WTC11 (cell line): ENCODE measurements at regions not wholly inside any gene's neighbourhood (a gene's known extent, or its start where the extent isn't known, plus 50 kb on each side); places are given as distances from the start of the nearest gene placed in this dataset.

Experiments
- ATAC-seq: fragments of 200-7000 bp; cut with Tn5 transposase; 2 replicates; pipeline ENCODE4 v1.10.0; 2021; ENCODE audit warnings: mild to moderate bottlenecking, moderate library complexity
- CTCF ChIA-PET: fragments of 300-600 bp; sonication (Branson Sonifier 250); formaldehyde crosslinking; loops from one replicate; lab custom pipeline; 2021; ENCODE audit warnings: antibody characterized with exemption; lab: Charles Lee
- POLR2A ChIA-PET: fragments of 350-600 bp; sonication (Branson Sonifier 250); formaldehyde crosslinking; loops from one replicate; lab custom pipeline; 2021; ENCODE audit warnings: antibody characterized with exemption; lab: Charles Lee
- DNase-seq: peaks from one replicate; pipeline ENCODE4 v3.0.0; 2021; ENCODE audit warnings: low spot score
- H3K27ac Mint-ChIP-seq: 2 replicates; pipeline ENCODE4 v1.8.0; 2021; ENCODE audit warnings: mixed read lengths
- H3K27me3 Mint-ChIP-seq: 2 replicates; pipeline ENCODE4 v1.8.0; 2021; ENCODE audit warnings: low read depth, mild to moderate bottlenecking, moderate library complexity, mixed read lengths
- H3K36me3 Mint-ChIP-seq: 2 replicates; pipeline ENCODE4 v1.8.0; 2021; ENCODE audit warnings: mixed read lengths
- H3K4me1 Mint-ChIP-seq: 2 replicates; pipeline ENCODE4 v1.8.0; 2022; ENCODE audit warnings: mixed read lengths
- H3K4me3 Mint-ChIP-seq: 2 replicates; pipeline ENCODE4 v1.8.0; 2021; ENCODE audit warnings: mild to moderate bottlenecking, moderate library complexity, mixed read lengths
- H3K9me3 Mint-ChIP-seq: 2 replicates; pipeline ENCODE4 v1.8.0; 2021; ENCODE audit warnings: mixed read lengths
- SP1 ChIP-seq: sonication (generic); formaldehyde crosslinking; conservative IDR thresholded peaks from 2 replicates; pipeline ENCODE4 v1.8.1; 2022; ENCODE audit warnings: missing genetic modification reagents
- TF ChIP-seq, protein P1 (sequence below): sonication (generic); formaldehyde crosslinking; IDR thresholded peaks from 2 replicates; pipeline ENCODE4 v1.8.0; 2022; ENCODE audit warnings: missing genetic modification reagents
- TF ChIP-seq, protein P2 (sequence below): fragments of 250-450 bp; sonication (Bioruptor Pico); IDR thresholded peaks from 2 replicates; pipeline ENCODE4 v1.8.0; 2021; ENCODE audit warnings: mild to moderate bottlenecking
- TF ChIP-seq, protein P3 (sequence below): sonication (generic); formaldehyde crosslinking; IDR thresholded peaks from 2 replicates; pipeline ENCODE4 v1.8.1; 2022; ENCODE audit warnings: low read depth, missing genetic modification reagents, borderline replicate concordance
- TF ChIP-seq, protein P4 (sequence below): sonication (generic); formaldehyde crosslinking; IDR thresholded peaks from 2 replicates; pipeline ENCODE4 v1.8.1; 2023; ENCODE audit warnings: mild to moderate bottlenecking, missing genetic modification reagents, borderline replicate concordance
- TF ChIP-seq, protein P5 (sequence below): sonication (generic); formaldehyde crosslinking; IDR thresholded peaks from 2 replicates; pipeline ENCODE4 v1.8.0; 2023; ENCODE audit warnings: missing genetic modification reagents

DNA sequence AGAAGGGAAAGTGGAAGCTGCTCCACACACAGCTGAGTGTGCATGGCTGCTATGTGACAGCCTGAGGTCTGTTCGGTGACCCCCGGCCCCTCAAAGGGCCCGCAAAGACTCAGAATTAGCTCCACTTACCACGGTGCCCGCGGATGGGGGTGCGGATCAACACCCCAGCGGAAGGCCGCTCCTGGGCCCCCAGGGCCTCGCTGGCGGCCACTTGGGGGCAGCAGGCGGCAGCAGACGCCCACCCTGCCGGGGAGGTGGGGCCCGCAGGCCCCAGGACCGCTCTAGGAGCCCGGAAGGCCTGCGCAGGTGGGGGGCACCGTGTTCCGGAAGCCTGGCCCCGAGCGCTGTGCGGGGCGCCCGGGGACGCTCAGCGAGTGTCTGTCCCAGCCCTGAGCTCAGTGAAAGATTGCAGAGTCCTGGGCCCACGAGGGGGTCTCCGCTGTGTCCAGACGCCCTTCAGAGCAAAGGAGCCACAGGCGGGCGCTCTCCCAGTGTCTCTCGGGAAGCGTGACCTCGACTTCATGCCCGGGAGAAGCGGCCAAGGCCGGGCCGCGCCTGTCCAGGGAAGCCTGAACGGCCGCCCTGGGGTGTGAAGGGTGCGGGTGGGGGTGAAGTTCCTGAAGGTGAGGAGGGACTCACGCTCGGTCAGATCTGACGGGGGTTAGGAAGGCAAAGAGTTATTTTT is 118.7 kb downstream of the VAPA start (continued):
- TF ChIP-seq, protein P1, sequence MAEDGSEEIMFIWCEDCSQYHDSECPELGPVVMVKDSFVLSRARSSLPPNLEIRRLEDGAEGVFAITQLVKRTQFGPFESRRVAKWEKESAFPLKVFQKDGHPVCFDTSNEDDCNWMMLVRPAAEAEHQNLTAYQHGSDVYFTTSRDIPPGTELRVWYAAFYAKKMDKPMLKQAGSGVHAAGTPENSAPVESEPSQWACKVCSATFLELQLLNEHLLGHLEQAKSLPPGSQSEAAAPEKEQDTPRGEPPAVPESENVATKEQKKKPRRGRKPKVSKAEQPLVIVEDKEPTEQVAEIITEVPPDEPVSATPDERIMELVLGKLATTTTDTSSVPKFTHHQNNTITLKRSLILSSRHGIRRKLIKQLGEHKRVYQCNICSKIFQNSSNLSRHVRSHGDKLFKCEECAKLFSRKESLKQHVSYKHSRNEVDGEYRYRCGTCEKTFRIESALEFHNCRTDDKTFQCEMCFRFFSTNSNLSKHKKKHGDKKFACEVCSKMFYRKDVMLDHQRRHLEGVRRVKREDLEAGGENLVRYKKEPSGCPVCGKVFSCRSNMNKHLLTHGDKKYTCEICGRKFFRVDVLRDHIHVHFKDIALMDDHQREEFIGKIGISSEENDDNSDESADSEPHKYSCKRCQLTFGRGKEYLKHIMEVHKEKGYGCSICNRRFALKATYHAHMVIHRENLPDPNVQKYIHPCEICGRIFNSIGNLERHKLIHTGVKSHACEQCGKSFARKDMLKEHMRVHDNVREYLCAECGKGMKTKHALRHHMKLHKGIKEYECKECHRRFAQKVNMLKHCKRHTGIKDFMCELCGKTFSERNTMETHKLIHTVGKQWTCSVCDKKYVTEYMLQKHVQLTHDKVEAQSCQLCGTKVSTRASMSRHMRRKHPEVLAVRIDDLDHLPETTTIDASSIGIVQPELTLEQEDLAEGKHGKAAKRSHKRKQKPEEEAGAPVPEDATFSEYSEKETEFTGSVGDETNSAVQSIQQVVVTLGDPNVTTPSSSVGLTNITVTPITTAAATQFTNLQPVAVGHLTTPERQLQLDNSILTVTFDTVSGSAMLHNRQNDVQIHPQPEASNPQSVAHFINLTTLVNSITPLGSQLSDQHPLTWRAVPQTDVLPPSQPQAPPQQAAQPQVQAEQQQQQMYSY (CRISPR knock-in tag): no peak

DNA sequence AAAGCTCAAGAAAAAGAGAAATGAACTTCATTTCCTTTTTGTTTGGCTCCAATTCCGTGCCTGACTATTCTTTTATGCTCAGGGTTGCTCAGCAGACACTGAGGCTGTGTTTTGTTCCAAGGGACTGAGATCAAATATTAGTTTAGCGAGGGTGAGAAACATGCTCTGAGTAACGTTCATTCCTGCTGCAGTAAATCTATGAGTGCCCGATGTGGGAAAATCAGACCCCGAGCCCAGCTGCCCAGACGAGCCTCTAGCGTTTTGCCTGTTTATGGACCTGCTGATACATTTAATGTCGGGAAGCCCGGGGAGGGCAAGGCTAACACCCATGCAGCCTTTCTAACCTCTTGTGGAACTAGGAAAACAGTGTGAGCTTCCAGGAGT is 119.2 kb downstream of the VAPA start:
- H3K36me3 Mint-ChIP-seq: no peaks in the 10 kb centered on the region
- POLR2A ChIA-PET: no interaction called here

More for the DNA sequence above, 119.2 kb downstream of the VAPA start:
- Mint-ChIP-seq H3K4me3 (peak overlapping the region; percentile 31), H3K4me1 (peaks cover 11% of the 10 kb centered on the region), H3K27ac (no peak overlapping the region)
- CTCF ChIA-PET: interaction anchor here (0.9 to 2.2 kb wide), 10 partner anchors 8 to 1116 kb away, joined by 3 to 10 read pairs (median 4); partner anchors contain the start of gene PIEZO2
- no peak for ATAC-seq
- TF ChIP-seq, protein P2, sequence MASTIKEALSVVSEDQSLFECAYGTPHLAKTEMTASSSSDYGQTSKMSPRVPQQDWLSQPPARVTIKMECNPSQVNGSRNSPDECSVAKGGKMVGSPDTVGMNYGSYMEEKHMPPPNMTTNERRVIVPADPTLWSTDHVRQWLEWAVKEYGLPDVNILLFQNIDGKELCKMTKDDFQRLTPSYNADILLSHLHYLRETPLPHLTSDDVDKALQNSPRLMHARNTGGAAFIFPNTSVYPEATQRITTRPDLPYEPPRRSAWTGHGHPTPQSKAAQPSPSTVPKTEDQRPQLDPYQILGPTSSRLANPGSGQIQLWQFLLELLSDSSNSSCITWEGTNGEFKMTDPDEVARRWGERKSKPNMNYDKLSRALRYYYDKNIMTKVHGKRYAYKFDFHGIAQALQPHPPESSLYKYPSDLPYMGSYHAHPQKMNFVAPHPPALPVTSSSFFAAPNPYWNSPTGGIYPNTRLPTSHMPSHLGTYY: no peak
- TF ChIP-seq, protein P3, sequence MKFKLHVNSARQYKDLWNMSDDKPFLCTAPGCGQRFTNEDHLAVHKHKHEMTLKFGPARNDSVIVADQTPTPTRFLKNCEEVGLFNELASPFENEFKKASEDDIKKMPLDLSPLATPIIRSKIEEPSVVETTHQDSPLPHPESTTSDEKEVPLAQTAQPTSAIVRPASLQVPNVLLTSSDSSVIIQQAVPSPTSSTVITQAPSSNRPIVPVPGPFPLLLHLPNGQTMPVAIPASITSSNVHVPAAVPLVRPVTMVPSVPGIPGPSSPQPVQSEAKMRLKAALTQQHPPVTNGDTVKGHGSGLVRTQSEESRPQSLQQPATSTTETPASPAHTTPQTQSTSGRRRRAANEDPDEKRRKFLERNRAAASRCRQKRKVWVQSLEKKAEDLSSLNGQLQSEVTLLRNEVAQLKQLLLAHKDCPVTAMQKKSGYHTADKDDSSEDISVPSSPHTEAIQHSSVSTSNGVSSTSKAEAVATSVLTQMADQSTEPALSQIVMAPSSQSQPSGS (CRISPR knock-in tag): no peak
- TF ChIP-seq SP1: no peak
- TF ChIP-seq, protein P4, sequence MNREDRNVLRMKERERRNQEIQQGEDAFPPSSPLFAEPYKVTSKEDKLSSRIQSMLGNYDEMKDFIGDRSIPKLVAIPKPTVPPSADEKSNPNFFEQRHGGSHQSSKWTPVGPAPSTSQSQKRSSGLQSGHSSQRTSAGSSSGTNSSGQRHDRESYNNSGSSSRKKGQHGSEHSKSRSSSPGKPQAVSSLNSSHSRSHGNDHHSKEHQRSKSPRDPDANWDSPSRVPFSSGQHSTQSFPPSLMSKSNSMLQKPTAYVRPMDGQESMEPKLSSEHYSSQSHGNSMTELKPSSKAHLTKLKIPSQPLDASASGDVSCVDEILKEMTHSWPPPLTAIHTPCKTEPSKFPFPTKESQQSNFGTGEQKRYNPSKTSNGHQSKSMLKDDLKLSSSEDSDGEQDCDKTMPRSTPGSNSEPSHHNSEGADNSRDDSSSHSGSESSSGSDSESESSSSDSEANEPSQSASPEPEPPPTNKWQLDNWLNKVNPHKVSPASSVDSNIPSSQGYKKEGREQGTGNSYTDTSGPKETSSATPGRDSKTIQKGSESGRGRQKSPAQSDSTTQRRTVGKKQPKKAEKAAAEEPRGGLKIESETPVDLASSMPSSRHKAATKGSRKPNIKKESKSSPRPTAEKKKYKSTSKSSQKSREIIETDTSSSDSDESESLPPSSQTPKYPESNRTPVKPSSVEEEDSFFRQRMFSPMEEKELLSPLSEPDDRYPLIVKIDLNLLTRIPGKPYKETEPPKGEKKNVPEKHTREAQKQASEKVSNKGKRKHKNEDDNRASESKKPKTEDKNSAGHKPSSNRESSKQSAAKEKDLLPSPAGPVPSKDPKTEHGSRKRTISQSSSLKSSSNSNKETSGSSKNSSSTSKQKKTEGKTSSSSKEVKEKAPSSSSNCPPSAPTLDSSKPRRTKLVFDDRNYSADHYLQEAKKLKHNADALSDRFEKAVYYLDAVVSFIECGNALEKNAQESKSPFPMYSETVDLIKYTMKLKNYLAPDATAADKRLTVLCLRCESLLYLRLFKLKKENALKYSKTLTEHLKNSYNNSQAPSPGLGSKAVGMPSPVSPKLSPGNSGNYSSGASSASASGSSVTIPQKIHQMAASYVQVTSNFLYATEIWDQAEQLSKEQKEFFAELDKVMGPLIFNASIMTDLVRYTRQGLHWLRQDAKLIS (CRISPR knock-in tag): no peak
- TF ChIP-seq, protein P5, sequence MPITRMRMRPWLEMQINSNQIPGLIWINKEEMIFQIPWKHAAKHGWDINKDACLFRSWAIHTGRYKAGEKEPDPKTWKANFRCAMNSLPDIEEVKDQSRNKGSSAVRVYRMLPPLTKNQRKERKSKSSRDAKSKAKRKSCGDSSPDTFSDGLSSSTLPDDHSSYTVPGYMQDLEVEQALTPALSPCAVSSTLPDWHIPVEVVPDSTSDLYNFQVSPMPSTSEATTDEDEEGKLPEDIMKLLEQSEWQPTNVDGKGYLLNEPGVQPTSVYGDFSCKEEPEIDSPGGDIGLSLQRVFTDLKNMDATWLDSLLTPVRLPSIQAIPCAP (CRISPR knock-in tag): no peak
- TF ChIP-seq, all 79 proteins: peak for 0
- no peaks in the 10 kb centered on the region for H3K9me3 Mint-ChIP-seq
- DNase-seq: no peak
- peaks cover 4% of the 10 kb centered on the region; the same call in 1 of the 2 replicates for H3K27me3 Mint-ChIP-seq
